ENCODE measurements at regions not wholly inside any gene's neighbourhood (a gene's known extent, or its start where the extent isn't known, plus 50 kb on each side); places are given as distances from the start of the nearest gene placed in this dataset.
"Not testable (repeated sequence)": the region's sequence is repeated elsewhere in the genome, so short reads cannot be mapped to it uniquely, and the experiment has no call there.

GRCh38 chr7:156374335-156374734, 266.2 kb upstream of the RNF32 start:
- TF ChIP-seq CTCF (conservative IDR thresholded peaks at IDR 0.05; ENCODE audit: low read depth, low read length) (no peak), EZH2 (IDR thresholded peaks at IDR 0.05; ENCODE audit: borderline replicate concordance, low read depth, low read length, poor library complexity, severe bottlenecking) (no peak)
- Histone ChIP-seq H3K9me3 (ENCODE audit: low read depth, low read length, poor library complexity, severe bottlenecking) (no peaks in the 10 kb centered on the region), H3K4me3 (ENCODE audit: low read depth, low read length, poor library complexity, severe bottlenecking) (no peak overlapping the region), H3K27ac (ENCODE audit: low read depth, low read length, poor library complexity, severe bottlenecking) (no peak overlapping the region), H3K36me3 (ENCODE audit: insufficient read depth, low read length, poor library complexity, severe bottlenecking) (no peaks in the 10 kb centered on the region), H3K4me1 (ENCODE audit: insufficient read depth, low read length, poor library complexity, severe bottlenecking) (no peaks in the 10 kb centered on the region), H3K27me3 (replicated peaks; ENCODE audit: insufficient read depth, low read depth, low read length, poor library complexity) (peaks cover 10% of the 10 kb centered on the region)
- BruUV-seq (replicated peaks): no TSS peak
- ChIA-PET POLR2A (ENCODE audit: low non-redundant PET) (no interaction called here), CTCF (no interaction called here)
- intact Hi-C loops (cut with micrococcal nuclease; ENCODE audit: unreplicated experiment): no loop called here
- no peak for DNase-seq (ENCODE audit: low spot score)

GRCh38 chr7:156369929-156370328, 270.6 kb upstream of the RNF32 start:
- POLR2A ChIA-PET (ENCODE audit: low non-redundant PET); H3K4me1 ChIP-seq (ENCODE audit: insufficient read depth, low read length, poor library complexity, severe bottlenecking): not testable (repeated sequence)

GRCh38 chr7:156368053-156368843, 272.3 kb upstream of the RNF32 start:
- CTCF ChIA-PET: no interaction called here
- BruUV-seq (replicated peaks): no TSS peak

More at GRCh38 chr7:156369929-156370328, 270.6 kb upstream of the RNF32 start:
- DNase-seq (ENCODE audit: low spot score); H3K36me3 ChIP-seq (ENCODE audit: insufficient read depth, low read length, poor library complexity, severe bottlenecking); CTCF ChIA-PET; H3K4me3 ChIP-seq (ENCODE audit: low read depth, low read length, poor library complexity, severe bottlenecking); H3K9me3 ChIP-seq (ENCODE audit: low read depth, low read length, poor library complexity, severe bottlenecking); BruUV-seq (replicated peaks); H3K27me3 ChIP-seq (replicated peaks; ENCODE audit: insufficient read depth, low read depth, low read length, poor library complexity); H3K27ac ChIP-seq (ENCODE audit: low read depth, low read length, poor library complexity, severe bottlenecking); intact Hi-C loops (cut with micrococcal nuclease; ENCODE audit: unreplicated experiment): not testable (repeated sequence)

More at GRCh38 chr7:156368053-156368843, 272.3 kb upstream of the RNF32 start:
- no peaks in the 10 kb centered on the region for H3K9me3 ChIP-seq (ENCODE audit: low read depth, low read length, poor library complexity, severe bottlenecking)
- H3K36me3 ChIP-seq (ENCODE audit: insufficient read depth, low read length, poor library complexity, severe bottlenecking): no peaks in the 10 kb centered on the region
- peaks cover 5% of the 10 kb centered on the region for H3K27me3 ChIP-seq (replicated peaks; ENCODE audit: insufficient read depth, low read depth, low read length, poor library complexity)
- no peak for DNase-seq (ENCODE audit: low spot score)
- no peak overlapping the region for H3K4me3 ChIP-seq (ENCODE audit: low read depth, low read length, poor library complexity, severe bottlenecking)
- TF ChIP-seq EZH2 (IDR thresholded peaks at IDR 0.05; ENCODE audit: borderline replicate concordance, low read depth, low read length, poor library complexity, severe bottlenecking) (no peak), CTCF (conservative IDR thresholded peaks at IDR 0.05; ENCODE audit: low read depth, low read length) (no peak)
- H3K4me1 ChIP-seq (ENCODE audit: insufficient read depth, low read length, poor library complexity, severe bottlenecking): no peaks in the 10 kb centered on the region
- H3K27ac ChIP-seq (ENCODE audit: low read depth, low read length, poor library complexity, severe bottlenecking): no peak overlapping the region
- POLR2A ChIA-PET (ENCODE audit: low non-redundant PET): no interaction called here
- intact Hi-C loops (cut with micrococcal nuclease; ENCODE audit: unreplicated experiment): no loop called here
